ENCODE measurements at regions not wholly inside any gene's neighbourhood (a gene's known extent, or its start where the extent isn't known, plus 50 kb on each side); places are given as distances from the start of the nearest gene placed in this dataset.

- no peak for TF ChIP-seq POLR2A (IDR thresholded peaks at IDR 0.05)
- TF ChIP-seq CTCF (IDR thresholded peaks at IDR 0.05) = no peak
- DNase-seq (ENCODE audit: low spot score in 2 of 2) = no peak
- 79 to 80% methylated on average over 4 of the region's 4 CpGs for WGBS, 2 donors
- intact Hi-C loops (cut with DNase I; ENCODE audit: low total_unique reads) = no loop called here
- no peak overlapping the region for H3K4me3 ChIP-seq (ENCODE audit: low read depth, poor library complexity, severe bottlenecking)
Measured at GRCh38 chr13:60857698-60858097, 460.7 kb downstream of the TDRD3 start.

GRCh38 chr13:60852886-60853285, 455.9 kb downstream of the TDRD3 start:
- H3K4me3 ChIP-seq (ENCODE audit: low read depth, poor library complexity, severe bottlenecking) = no peak overlapping the region
- TF ChIP-seq POLR2A (IDR thresholded peaks at IDR 0.05) (no peak), CTCF (IDR thresholded peaks at IDR 0.05) (no peak)
- WGBS, 2 donors = 80 to 88% methylated on average over 4 of the region's 4 CpGs
- intact Hi-C loops (cut with DNase I; ENCODE audit: low total_unique reads) = no loop called here
- no peak for DNase-seq (ENCODE audit: low spot score in 2 of 2)

- no peak for DNase-seq (ENCODE audit: low spot score in 2 of 2)
- no peak overlapping the region for H3K4me3 ChIP-seq (ENCODE audit: low read depth, poor library complexity, severe bottlenecking)
- intact Hi-C loops (cut with DNase I; ENCODE audit: low total_unique reads) = no loop called here
- TF ChIP-seq POLR2A (IDR thresholded peaks at IDR 0.05) (no peak), CTCF (IDR thresholded peaks at IDR 0.05) (no peak)
Measured at GRCh38 chr13:60851378-60851777, 454.4 kb downstream of the TDRD3 start.

GRCh38 chr13:60850526-60850925, 453.5 kb downstream of the TDRD3 start:
- H3K4me3 ChIP-seq (ENCODE audit: low read depth, poor library complexity, severe bottlenecking) = no peak overlapping the region
- no peak for DNase-seq (ENCODE audit: low spot score in 2 of 2)
- 51 to 57% methylated on average over 2 of the region's 2 CpGs for WGBS, 2 donors
- TF ChIP-seq POLR2A (IDR thresholded peaks at IDR 0.05) = no peak
- TF ChIP-seq CTCF (IDR thresholded peaks at IDR 0.05) = no peak
- intact Hi-C loops (cut with DNase I; ENCODE audit: low total_unique reads) = no loop called here

GRCh38 chr13:60838581-60838980, 441.6 kb downstream of the TDRD3 start:
- TF ChIP-seq POLR2A (IDR thresholded peaks at IDR 0.05) (no peak), CTCF (IDR thresholded peaks at IDR 0.05) (no peak)
- intact Hi-C loops (cut with DNase I; ENCODE audit: low total_unique reads) = no loop called here
- DNase-seq (ENCODE audit: low spot score in 2 of 2) = no peak
- WGBS, 2 donors = 45 to 57% methylated on average over 3 of the region's 3 CpGs
- no peak overlapping the region for H3K4me3 ChIP-seq (ENCODE audit: low read depth, poor library complexity, severe bottlenecking)

GRCh38 chr13:60837806-60838205, 440.8 kb downstream of the TDRD3 start:
- 32 to 56% methylated on average over 1 of the region's 1 CpG for WGBS, 2 donors
- no peak for DNase-seq (ENCODE audit: low spot score in 2 of 2)
- H3K4me3 ChIP-seq (ENCODE audit: low read depth, poor library complexity, severe bottlenecking) = no peak overlapping the region
- TF ChIP-seq POLR2A (IDR thresholded peaks at IDR 0.05) (no peak), CTCF (IDR thresholded peaks at IDR 0.05) (no peak)
- intact Hi-C loops (cut with DNase I; ENCODE audit: low total_unique reads) = no loop called here
